Thymus (tissue), 11 donors: ENCODE measurements at regions not wholly inside any gene's neighbourhood (a gene's known extent, or its start where the extent isn't known, plus 50 kb on each side); places are given as distances from the start of the nearest gene placed in this dataset.
A peak's percentile ranks its signal among the peaks of the same experiment; 100 is the strongest.
"Not testable (repeated sequence)": the region's sequence is repeated elsewhere in the genome, so short reads cannot be mapped to it uniquely, and the experiment has no call there.

Experiments used
- DNase-seq, 9 donors: peaks; one replicate each; pipeline ENCODE4 v3.0.0-alpha.2; 2013; ENCODE audit warnings: low spot score in 9 of 9, low read depth in 6 of 9, missing footprints in 1 of 9
- H3K27ac ChIP-seq, 2 donors: one replicate each; pipeline ENCODE4 v1.5.1; 2013; ENCODE audit warnings: control low read depth in 1 of 2, low read depth in 1 of 2, low read length in 1 of 2, mild to moderate bottlenecking in 1 of 2, moderate library complexity in 1 of 2
- H3K27me3 ChIP-seq, 2 donors: one replicate each; pipeline ENCODE4 v1.5.1; 2013; ENCODE audit warnings: low read length in 1 of 2; ENCODE audit not compliant: control insufficient read depth in 2 of 2, insufficient read depth in 1 of 2
- H3K36me3 ChIP-seq, 2 donors: one replicate each; pipeline ENCODE4 v1.5.1; 2013; ENCODE audit warnings: low read length in 1 of 2, mild to moderate bottlenecking in 1 of 2, moderate library complexity in 1 of 2; ENCODE audit not compliant: control insufficient read depth in 2 of 2, insufficient read depth in 2 of 2
- H3K4me1 ChIP-seq, 2 donors: one replicate each; pipeline ENCODE4 v1.5.1; 2013; ENCODE audit warnings: low read length in 2 of 2; ENCODE audit not compliant: control insufficient read depth in 2 of 2, insufficient read depth in 2 of 2
- H3K4me3 ChIP-seq, 2 donors: one replicate each; pipeline ENCODE4 v1.5.1; 2013; ENCODE audit warnings: low read length in 2 of 2, control low read depth in 1 of 2, mild to moderate bottlenecking in 1 of 2
- H3K9me3 ChIP-seq, 2 donors: one replicate each; pipeline ENCODE4 v1.5.1; 2013; ENCODE audit warnings: low read length in 1 of 2, mild to moderate bottlenecking in 1 of 2; ENCODE audit not compliant: control insufficient read depth in 2 of 2, insufficient read depth in 1 of 2
- WGBS: extraction: QIAGEN DNeasy Blood & Tissue Kit; methylation state at CpG from one replicate; pipeline ENCODE4 v1.1.7; 2013; 5-methylcytosine and 5-hydroxymethylcytosine counted together
- donor health status: healthy.

DNA sequence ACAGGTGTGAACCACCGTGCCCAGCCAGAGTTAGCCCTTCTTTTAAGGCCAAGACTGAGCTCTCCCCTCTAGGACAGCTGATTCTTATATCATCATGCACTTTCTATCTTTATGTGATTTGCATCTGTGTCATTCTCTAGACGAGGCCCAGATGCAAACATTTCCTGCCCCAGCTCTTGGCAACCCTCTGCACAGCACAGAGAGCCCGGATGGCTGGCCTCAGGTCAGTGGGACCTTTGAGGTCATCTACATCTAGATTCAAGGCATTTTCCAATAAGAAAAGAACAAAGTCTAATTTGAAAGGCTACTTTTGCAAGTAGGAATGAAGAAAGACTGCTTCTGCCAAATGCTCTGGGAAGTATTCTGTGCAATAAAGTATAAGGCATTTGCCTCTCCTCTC, 109.0 kb upstream of the DAB2 start:
- H3K4me1 ChIP-seq: no peaks in the 10 kb centered on the region
- DNase-seq: no peak
- 81% methylated on average over 3 of the region's 3 CpGs for WGBS
- no peaks in the 10 kb centered on the region for H3K9me3 ChIP-seq
- H3K27ac ChIP-seq: no peak overlapping the region
- H3K4me3 ChIP-seq: no peak overlapping the region
- no peaks in the 10 kb centered on the region for H3K36me3 ChIP-seq
- no peaks in the 10 kb centered on the region for H3K27me3 ChIP-seq

DNA sequence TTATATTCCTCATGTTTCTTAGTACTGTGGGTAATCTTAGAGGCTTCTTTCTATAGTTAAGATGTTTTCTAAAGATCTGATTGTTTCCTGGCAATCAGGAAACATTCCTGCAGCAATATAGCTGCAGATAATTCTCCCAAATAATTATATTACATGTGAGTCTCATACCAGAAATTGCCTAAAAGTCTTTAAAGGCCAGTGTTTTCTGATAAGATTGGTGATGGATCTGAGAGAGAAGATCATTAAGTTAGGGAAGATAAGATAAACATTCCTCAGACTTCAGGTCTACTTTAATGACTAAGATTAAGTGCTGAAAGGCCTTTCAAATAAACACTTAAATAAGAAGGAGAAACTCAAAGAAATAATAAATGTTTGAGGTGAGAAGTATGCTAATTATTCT, 107.7 kb upstream of the DAB2 start:
- no peaks in the 10 kb centered on the region for H3K9me3 ChIP-seq
- H3K4me1 ChIP-seq: no peaks in the 10 kb centered on the region
- H3K36me3 ChIP-seq: no peaks in the 10 kb centered on the region
- no peak overlapping the region for H3K27ac ChIP-seq
- H3K27me3 ChIP-seq: no peaks in the 10 kb centered on the region
- no peak overlapping the region for H3K4me3 ChIP-seq
- no peak for DNase-seq

DNA sequence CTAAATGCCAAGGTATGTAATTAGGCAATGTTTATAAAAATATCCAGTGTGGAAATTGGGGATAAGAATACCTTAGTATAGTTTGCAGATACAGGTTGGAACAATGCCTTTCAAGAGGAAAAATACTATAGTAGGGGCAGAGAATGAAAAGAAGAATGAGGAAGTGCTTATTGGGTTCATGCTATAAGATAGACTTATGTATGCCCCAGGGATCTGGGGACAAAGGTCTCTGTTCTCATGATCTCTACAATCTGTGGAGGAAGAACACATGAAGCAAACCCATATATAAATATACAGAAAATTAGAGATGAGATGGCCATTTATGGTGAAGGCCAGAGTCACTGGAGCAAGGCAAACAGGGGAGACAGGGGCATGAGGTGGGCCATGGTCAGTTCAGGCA, 106.5 kb upstream of the DAB2 start:
- no peak overlapping the region for H3K27ac ChIP-seq
- no peak for DNase-seq
- H3K27me3 ChIP-seq: no peaks in the 10 kb centered on the region
- H3K4me1 ChIP-seq: no peaks in the 10 kb centered on the region
- no peaks in the 10 kb centered on the region for H3K9me3 ChIP-seq
- no peak overlapping the region for H3K4me3 ChIP-seq
- no peaks in the 10 kb centered on the region for H3K36me3 ChIP-seq

DNA sequence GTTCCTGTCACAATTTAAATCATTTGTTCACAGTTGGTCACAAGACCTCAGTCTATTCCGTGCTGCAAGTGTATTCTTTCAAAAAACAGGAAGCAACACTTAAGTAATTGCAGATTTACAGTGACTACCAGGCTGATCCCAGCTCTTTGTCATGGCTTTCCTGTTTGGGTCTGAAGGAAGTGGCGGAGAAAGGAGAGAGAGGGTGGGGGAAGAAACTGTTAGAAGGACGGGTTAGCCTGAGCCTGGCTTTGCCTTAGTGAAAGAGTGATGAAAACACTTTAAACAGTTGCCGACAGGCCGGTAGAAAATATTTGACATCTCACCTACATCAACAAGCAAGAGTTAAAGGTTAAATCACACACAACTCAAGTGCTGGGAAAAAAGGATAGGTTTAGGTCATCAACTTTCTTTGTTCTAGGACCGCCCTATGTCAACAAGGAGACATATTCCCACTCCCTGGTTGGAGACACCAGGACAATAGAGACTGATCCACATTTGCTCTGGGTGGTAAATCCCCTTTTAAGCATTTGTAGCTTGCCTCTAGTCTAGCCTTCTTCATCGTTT, 102.2 kb upstream of the DAB2 start:
- Histone ChIP-seq H3K9me3 (no peaks in the 10 kb centered on the region), H3K27me3 (no peaks in the 10 kb centered on the region), H3K27ac (peak overlapping the region in 1 of 2 donors; percentile 59), H3K4me3 (no peak overlapping the region), H3K4me1 (no peaks in the 10 kb centered on the region), H3K36me3 (no peaks in the 10 kb centered on the region)
- DNase-seq: no peak
- 60% methylated on average over 7 of the region's 7 CpGs for WGBS

DNA sequence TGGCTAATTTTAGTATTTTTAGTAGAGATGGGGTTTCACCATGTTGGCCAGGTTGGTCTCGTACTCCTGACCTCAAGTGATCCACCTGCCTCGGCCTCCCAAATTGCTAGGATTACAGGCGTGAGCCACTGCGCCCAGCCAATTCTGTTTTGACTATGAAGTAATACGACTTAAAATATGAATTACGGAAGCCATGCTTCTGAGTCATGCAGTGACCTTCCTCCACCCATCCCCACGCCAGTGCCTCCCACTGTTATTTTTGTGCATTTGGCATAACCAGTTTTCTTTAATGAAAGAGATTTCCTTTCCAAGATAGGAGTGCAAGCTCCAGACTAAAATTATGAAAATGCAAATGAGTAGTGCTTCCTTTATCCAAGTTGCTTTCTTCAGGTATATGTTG, 101.0 kb upstream of the DAB2 start:
- H3K36me3 ChIP-seq, H3K27me3 ChIP-seq, H3K4me1 ChIP-seq, H3K9me3 ChIP-seq, DNase-seq, H3K27ac ChIP-seq, H3K4me3 ChIP-seq: not testable (repeated sequence)
- WGBS: 94% methylated on average over 7 of the region's 7 CpGs

DNA sequence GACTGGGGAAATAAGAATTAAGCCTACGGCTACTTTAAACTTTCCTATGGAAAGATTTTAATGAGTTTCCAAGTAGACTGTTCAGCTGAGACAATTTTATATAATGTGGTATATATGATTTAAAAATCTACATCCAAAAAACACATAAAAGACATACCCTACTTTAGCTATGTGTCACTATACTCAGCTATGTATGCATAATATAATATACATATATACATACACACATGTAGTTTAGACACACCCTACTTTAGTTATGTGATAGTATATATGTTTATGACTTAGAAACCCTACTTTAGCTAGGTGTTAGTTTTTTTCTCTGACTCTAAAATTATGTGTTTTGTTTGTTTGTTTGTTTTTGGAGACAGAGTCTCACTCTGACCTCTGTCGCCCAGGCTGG, 100.5 kb upstream of the DAB2 start:
- no peak for DNase-seq
- no peaks in the 10 kb centered on the region for H3K27me3 ChIP-seq
- H3K4me1 ChIP-seq: no peaks in the 10 kb centered on the region
- H3K27ac ChIP-seq: no peak overlapping the region
- H3K4me3 ChIP-seq: no peak overlapping the region
- no peaks in the 10 kb centered on the region for H3K9me3 ChIP-seq
- no peaks in the 10 kb centered on the region for H3K36me3 ChIP-seq
- 97% methylated on average over 2 of the region's 2 CpGs for WGBS

DNA sequence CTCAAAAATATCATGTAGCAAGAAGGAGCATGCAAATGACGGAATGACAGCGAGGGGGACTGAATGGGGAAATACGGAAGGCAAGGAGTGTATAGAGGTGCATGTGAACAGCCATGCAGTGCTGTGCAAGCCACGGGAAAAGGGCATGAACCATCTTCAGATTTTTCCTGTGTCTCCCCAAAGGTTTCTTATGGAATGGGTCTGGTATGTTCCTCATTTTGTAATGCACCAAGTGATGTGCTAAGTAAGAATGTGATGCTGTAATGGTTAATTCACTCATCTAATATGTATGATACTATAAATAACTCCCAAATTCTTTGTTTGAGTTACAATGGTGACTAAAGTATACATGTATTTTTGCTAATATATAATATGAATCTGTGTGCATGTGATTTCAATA, 99.0 kb upstream of the DAB2 start:
- no peak for DNase-seq
- Histone ChIP-seq H3K4me3 (no peak overlapping the region), H3K27ac (no peak overlapping the region), H3K4me1 (no peaks in the 10 kb centered on the region), H3K27me3 (no peaks in the 10 kb centered on the region), H3K36me3 (no peaks in the 10 kb centered on the region), H3K9me3 (no peaks in the 10 kb centered on the region)
- WGBS: 97% methylated on average over 4 of the region's 4 CpGs

DNA sequence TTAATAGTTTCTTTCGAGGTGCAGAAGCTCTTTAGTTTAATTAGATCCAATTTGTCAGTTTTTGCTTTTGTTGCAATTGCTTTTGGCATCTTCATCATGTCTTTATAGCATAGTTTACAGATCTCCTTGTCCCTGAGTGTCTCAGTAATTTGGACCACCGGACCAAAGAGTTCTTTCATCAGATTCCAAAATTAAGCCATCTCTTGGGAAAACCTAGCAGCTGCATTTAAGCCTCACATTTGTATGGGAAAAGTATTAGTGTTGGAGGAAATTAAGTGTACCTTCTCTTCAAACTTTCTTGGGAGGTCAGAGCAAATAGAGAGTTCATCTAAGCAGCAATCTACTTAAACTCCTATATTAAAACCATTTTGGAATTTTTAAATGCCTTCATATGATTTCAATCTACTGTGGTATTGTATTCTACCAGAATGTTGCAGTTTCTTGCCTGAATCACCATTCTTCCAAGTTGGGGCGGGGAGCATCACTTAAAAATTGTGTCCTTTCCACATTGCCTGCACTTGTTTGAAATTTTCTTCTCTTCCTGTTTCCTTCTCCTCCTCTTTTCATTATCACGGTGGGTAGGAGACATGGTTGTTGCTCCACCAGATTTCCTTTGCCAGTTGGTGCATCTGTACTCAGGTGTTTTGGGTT, 97.3 kb upstream of the DAB2 start:
- Histone ChIP-seq H3K9me3 (no peaks in the 10 kb centered on the region), H3K27me3 (no peaks in the 10 kb centered on the region), H3K36me3 (no peaks in the 10 kb centered on the region), H3K27ac (no peak overlapping the region), H3K4me3 (no peak overlapping the region), H3K4me1 (no peaks in the 10 kb centered on the region)
- no peak for DNase-seq
- WGBS: 91% methylated on average over 4 of the region's 4 CpGs

DNA sequence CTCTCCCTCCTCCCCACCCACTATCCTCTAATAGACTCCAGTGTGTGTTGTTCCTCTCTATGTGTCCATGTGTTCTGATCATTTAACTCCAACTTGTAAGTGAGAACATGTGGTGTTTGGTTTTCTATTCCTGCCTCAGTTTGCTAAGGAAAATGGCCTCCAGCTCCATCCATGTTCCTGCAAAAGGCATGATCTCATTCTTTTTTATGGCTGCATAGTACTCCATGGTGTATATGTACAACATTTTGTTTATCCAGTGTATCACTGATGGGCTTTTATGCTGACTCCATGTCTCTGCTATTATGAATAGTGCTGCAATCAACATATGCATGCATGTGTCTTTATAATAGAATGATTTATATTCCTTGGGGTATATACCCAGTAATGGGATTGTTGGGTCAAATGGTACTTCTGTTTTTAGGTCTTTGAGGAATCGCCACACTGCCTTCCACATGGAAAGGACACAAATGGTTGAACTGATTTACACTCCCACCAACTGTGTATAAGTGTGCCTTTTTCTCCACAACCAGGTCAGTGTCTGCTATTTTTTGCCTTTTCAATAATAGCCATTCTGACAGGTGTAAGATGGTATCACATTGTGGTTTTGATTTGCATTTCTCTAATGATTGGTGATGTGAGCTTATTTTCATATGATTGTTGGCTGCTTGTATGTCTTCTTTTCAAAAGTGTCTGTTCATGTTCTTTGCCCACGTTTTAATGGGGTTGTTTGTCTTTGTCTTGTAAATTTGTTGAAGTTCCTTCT, 96.5 kb upstream of the DAB2 start:
- H3K4me3 ChIP-seq: no peak overlapping the region
- 93% methylated on average over 2 of the region's 2 CpGs for WGBS
- H3K9me3 ChIP-seq: no peaks in the 10 kb centered on the region

More for the DNA sequence above, 96.5 kb upstream of the DAB2 start:
- Histone ChIP-seq H3K36me3 (no peaks in the 10 kb centered on the region), H3K27ac (no peak overlapping the region), H3K27me3 (no peaks in the 10 kb centered on the region), H3K4me1 (no peaks in the 10 kb centered on the region)
- no peak for DNase-seq
